ENCODE measurements at regions not wholly inside any gene's neighbourhood (a gene's known extent, or its start where the extent isn't known, plus 50 kb on each side); places are given as distances from the start of the nearest gene placed in this dataset.

- ChIA-PET POLR2A (no interaction called here), CTCF (no interaction called here)
- no peaks in the 10 kb centered on the region for H3K27me3 ChIP-seq (ENCODE audit: control insufficient read depth, insufficient read depth, low read length)
- BruUV-seq (replicated peaks): no TSS peak
- H3K27ac ChIP-seq (ENCODE audit: low read length): no peak overlapping the region
- H3K9me3 ChIP-seq (ENCODE audit: control insufficient read depth, insufficient read depth, low read depth, low read length): no peaks in the 10 kb centered on the region
- H3K4me3 ChIP-seq (ENCODE audit: low read depth in 2 of 2, low read length in 2 of 2): no peak overlapping the region
- TF ChIP-seq SIN3A (IDR thresholded peaks at IDR 0.05; ENCODE audit: borderline replicate concordance, insufficient read depth, low read depth, low read length) (no peak), REST (IDR thresholded peaks at IDR 0.05; ENCODE audit: insufficient read depth in 1 of 2, low read depth in 2 of 2, low read length in 1 of 2) (no peak), TCF7L2 (IDR thresholded peaks at IDR 0.05; ENCODE audit: low read depth, low read length) (no peak), POLR2AphosphoS5 (IDR thresholded peaks at IDR 0.05; ENCODE audit: low read depth, low read length) (no peak), CTCF (IDR thresholded peaks at IDR 0.05) (no peak)
- DNase-seq (ENCODE audit: low read depth, low spot score) (no peak), ATAC-seq (no peak)
- intact Hi-C loops (cut with micrococcal nuclease; ENCODE audit: unreplicated experiment): no loop called here
- in situ Hi-C loops (cut with HindIII; ENCODE audit: low pct_unique_long_range_greater_than_20kb, low sequenced_read_pairs): no loop called here
- H3K4me1 ChIP-seq (ENCODE audit: control insufficient read depth, insufficient read depth, low read length): no peaks in the 10 kb centered on the region
- no peaks in the 10 kb centered on the region for H3K36me3 ChIP-seq (ENCODE audit: control insufficient read depth, insufficient read depth, low read length)
Observed at GRCh38 chr6:2558861-2559801, 191.6 kb downstream of the MYLK4 start.

GRCh38 chr6:2558098-2558680, 192.5 kb downstream of the MYLK4 start:
- H3K36me3 ChIP-seq (ENCODE audit: control insufficient read depth, insufficient read depth, low read length): no peaks in the 10 kb centered on the region
- intact Hi-C loops (cut with micrococcal nuclease; ENCODE audit: unreplicated experiment) (no loop called here), in situ Hi-C loops (cut with HindIII; ENCODE audit: low pct_unique_long_range_greater_than_20kb, low sequenced_read_pairs) (no loop called here)
- no TSS peak for BruUV-seq (replicated peaks)
- ATAC-seq: no peak
- H3K9me3 ChIP-seq (ENCODE audit: control insufficient read depth, insufficient read depth, low read depth, low read length): no peaks in the 10 kb centered on the region
- DNase-seq (ENCODE audit: low read depth, low spot score): no peak
- no peak for TF ChIP-seq REST (IDR thresholded peaks at IDR 0.05; ENCODE audit: insufficient read depth in 1 of 2, low read depth in 2 of 2, low read length in 1 of 2)
- POLR2A ChIA-PET: no interaction called here
- H3K4me1 ChIP-seq (ENCODE audit: control insufficient read depth, insufficient read depth, low read length): no peaks in the 10 kb centered on the region
- CTCF ChIA-PET: interaction anchor here (0.6 kb wide), 1 partner anchor 109 kb away, joined by 3 read pairs; no protein-coding TSS in a partner anchor
- H3K4me3 ChIP-seq (ENCODE audit: low read depth in 2 of 2, low read length in 2 of 2): no peak overlapping the region
- no peaks in the 10 kb centered on the region for H3K27me3 ChIP-seq (ENCODE audit: control insufficient read depth, insufficient read depth, low read length)
- H3K27ac ChIP-seq (ENCODE audit: low read length): no peak overlapping the region

All from Panc1 (cell line).